ENCODE measurements at regions not wholly inside any gene's neighbourhood (a gene's known extent, or its start where the extent isn't known, plus 50 kb on each side); places are given as distances from the start of the nearest gene placed in this dataset.

DNA sequence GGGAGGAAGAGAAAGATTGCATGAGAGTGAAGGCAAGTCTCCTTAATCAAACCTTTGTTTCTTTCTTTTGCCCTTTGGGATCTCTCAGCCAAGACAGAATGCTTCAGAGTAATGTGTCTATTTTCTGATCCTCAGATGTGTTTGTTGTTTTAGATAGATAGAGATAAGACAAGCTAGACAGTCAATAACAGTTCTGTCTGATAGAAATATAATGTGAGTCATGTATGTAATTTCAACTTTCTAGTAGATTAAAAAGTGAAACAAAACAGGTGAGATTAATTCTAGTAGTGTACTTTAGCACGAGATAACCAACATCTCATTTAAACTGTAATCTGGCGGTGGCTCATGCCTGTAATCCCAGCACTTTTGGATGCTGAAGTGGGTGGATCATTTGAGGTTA is 159.2 kb downstream of the GATA3 start:
- Histone ChIP-seq H3K9me3 (replicated peaks; ENCODE audit: control insufficient read depth, insufficient read depth, low read length) (no peaks in the 10 kb centered on the region), H2AFZ (ENCODE audit: low read depth, low read length) (no peak overlapping the region), H3K36me3 (ENCODE audit: control insufficient read depth in 2 of 2, extremely low read depth in 1 of 2, insufficient read depth in 2 of 2, low read length in 2 of 2) (no peaks in the 10 kb centered on the region), H3K9me1 (replicated peaks; ENCODE audit: control insufficient read depth, extremely low read depth, insufficient read depth, low read length) (no peaks in the 10 kb centered on the region), H3K4me1 (ENCODE audit: control insufficient read depth, extremely low read depth, insufficient read depth, low read length) (no peaks in the 10 kb centered on the region), H3K4me3 (replicated peaks in 1 of 3; ENCODE audit: insufficient read depth in 1 of 3, low read depth in 1 of 3, low read length in 3 of 3) (no peak overlapping the region), H3K79me2 (ENCODE audit: control insufficient read depth, insufficient read depth, low read length) (no peaks in the 10 kb centered on the region), H3K27me3 (ENCODE audit: control insufficient read depth in 2 of 2, insufficient read depth in 2 of 2, low read length in 2 of 2) (no peaks in the 10 kb centered on the region), H3K27ac (ENCODE audit: insufficient read depth, low read depth, low read length) (no peak overlapping the region), H3K4me2 (ENCODE audit: insufficient read depth, low read length) (no peak overlapping the region), H3K9ac (replicated peaks; ENCODE audit: extremely low read depth, insufficient read depth, low read length) (no peak overlapping the region), H4K20me1 (replicated peaks; ENCODE audit: control insufficient read depth, extremely low read depth, insufficient read depth, low read length) (no peaks in the 10 kb centered on the region)
- dilution Hi-C loops (cut with MboI; ENCODE audit: extremely low pct_ligation_motif_present, low sequenced_read_pairs) = no loop called here
- BruUV-seq (replicated peaks) = no TSS peak
- TF ChIP-seq JUN (IDR thresholded peaks at IDR 0.05; ENCODE audit: borderline replicate concordance, insufficient read depth, insufficient read length, low read depth) = no peak
- no peak for TF ChIP-seq FOS (IDR thresholded peaks at IDR 0.05; ENCODE audit: borderline replicate concordance, insufficient read depth, low read length)
- TF ChIP-seq, protein P1, sequence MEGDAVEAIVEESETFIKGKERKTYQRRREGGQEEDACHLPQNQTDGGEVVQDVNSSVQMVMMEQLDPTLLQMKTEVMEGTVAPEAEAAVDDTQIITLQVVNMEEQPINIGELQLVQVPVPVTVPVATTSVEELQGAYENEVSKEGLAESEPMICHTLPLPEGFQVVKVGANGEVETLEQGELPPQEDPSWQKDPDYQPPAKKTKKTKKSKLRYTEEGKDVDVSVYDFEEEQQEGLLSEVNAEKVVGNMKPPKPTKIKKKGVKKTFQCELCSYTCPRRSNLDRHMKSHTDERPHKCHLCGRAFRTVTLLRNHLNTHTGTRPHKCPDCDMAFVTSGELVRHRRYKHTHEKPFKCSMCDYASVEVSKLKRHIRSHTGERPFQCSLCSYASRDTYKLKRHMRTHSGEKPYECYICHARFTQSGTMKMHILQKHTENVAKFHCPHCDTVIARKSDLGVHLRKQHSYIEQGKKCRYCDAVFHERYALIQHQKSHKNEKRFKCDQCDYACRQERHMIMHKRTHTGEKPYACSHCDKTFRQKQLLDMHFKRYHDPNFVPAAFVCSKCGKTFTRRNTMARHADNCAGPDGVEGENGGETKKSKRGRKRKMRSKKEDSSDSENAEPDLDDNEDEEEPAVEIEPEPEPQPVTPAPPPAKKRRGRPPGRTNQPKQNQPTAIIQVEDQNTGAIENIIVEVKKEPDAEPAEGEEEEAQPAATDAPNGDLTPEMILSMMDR (IDR thresholded peaks at IDR 0.05; ENCODE audit: extremely low read depth in 1 of 2, insufficient read depth in 1 of 2, low read depth in 1 of 2, low read length in 2 of 2) = no peak
- CTCF ChIA-PET = no interaction called here
- POLR2A ChIA-PET = no interaction called here
- FAIRE-seq (no peak), DNase-seq (ENCODE audit: low read depth, low spot score) (no peak)
- intact Hi-C loops (cut with micrococcal nuclease) = no loop called here

GRCh38 chr10:8214587-8214986 is 160.1 kb downstream of the GATA3 start:
- Histone ChIP-seq H3K9ac (replicated peaks; ENCODE audit: extremely low read depth, insufficient read depth, low read length) (no peak overlapping the region), H3K4me1 (ENCODE audit: control insufficient read depth, extremely low read depth, insufficient read depth, low read length) (no peaks in the 10 kb centered on the region), H2AFZ (ENCODE audit: low read depth, low read length) (no peak overlapping the region), H3K4me2 (ENCODE audit: insufficient read depth, low read length) (no peak overlapping the region), H3K27ac (ENCODE audit: insufficient read depth, low read depth, low read length) (no peak overlapping the region), H3K9me1 (replicated peaks; ENCODE audit: control insufficient read depth, extremely low read depth, insufficient read depth, low read length) (no peaks in the 10 kb centered on the region), H3K27me3 (ENCODE audit: control insufficient read depth in 2 of 2, insufficient read depth in 2 of 2, low read length in 2 of 2) (no peaks in the 10 kb centered on the region), H3K79me2 (ENCODE audit: control insufficient read depth, insufficient read depth, low read length) (no peaks in the 10 kb centered on the region), H3K4me3 (replicated peaks in 1 of 3; ENCODE audit: insufficient read depth in 1 of 3, low read depth in 1 of 3, low read length in 3 of 3) (no peak overlapping the region), H3K9me3 (replicated peaks; ENCODE audit: control insufficient read depth, insufficient read depth, low read length) (no peaks in the 10 kb centered on the region), H4K20me1 (replicated peaks; ENCODE audit: control insufficient read depth, extremely low read depth, insufficient read depth, low read length) (no peaks in the 10 kb centered on the region), H3K36me3 (ENCODE audit: control insufficient read depth in 2 of 2, extremely low read depth in 1 of 2, insufficient read depth in 2 of 2, low read length in 2 of 2) (no peaks in the 10 kb centered on the region)
- no TSS peak for BruUV-seq (replicated peaks)
- ChIA-PET POLR2A (no interaction called here), CTCF (no interaction called here)
- FAIRE-seq (no peak), DNase-seq (ENCODE audit: low read depth, low spot score) (no peak)
- TF ChIP-seq EZH2 (IDR thresholded peaks at IDR 0.05; ENCODE audit: borderline replicate concordance, low read depth, low read length, severe bottlenecking) (no peak), GATA2 (IDR thresholded peaks at IDR 0.05; ENCODE audit: insufficient read depth, insufficient read length, low read depth, low read length) (no peak), FOS (IDR thresholded peaks at IDR 0.05; ENCODE audit: borderline replicate concordance, insufficient read depth, low read length) (no peak)
- intact Hi-C loops (cut with micrococcal nuclease) (no loop called here), dilution Hi-C loops (cut with MboI; ENCODE audit: extremely low pct_ligation_motif_present, low sequenced_read_pairs) (no loop called here)

All from endothelial cell of umbilical vein (primary cell).